HG02981 (cell line): ENCODE measurements at regions not wholly inside any gene's neighbourhood (a gene's known extent, or its start where the extent isn't known, plus 50 kb on each side); places are given as distances from the start of the nearest gene placed in this dataset.

Experiments
- ATAC-seq: cut with Tn5 transposase; IDR thresholded peaks from one replicate; pipeline ENCODE4 v1.9.1; 2021; ENCODE audit warnings: mild to moderate bottlenecking, moderate library complexity; ENCODE audit not compliant: unreplicated experiment

GRCh38 chr1:5311634-5312292 lies 657.4 kb downstream of the AJAP1 start:
- ATAC-seq = no peak

- no peak for ATAC-seq
These were observed 656.7 kb downstream of the AJAP1 start for GRCh38 chr1:5311147-5311546.

DNA sequence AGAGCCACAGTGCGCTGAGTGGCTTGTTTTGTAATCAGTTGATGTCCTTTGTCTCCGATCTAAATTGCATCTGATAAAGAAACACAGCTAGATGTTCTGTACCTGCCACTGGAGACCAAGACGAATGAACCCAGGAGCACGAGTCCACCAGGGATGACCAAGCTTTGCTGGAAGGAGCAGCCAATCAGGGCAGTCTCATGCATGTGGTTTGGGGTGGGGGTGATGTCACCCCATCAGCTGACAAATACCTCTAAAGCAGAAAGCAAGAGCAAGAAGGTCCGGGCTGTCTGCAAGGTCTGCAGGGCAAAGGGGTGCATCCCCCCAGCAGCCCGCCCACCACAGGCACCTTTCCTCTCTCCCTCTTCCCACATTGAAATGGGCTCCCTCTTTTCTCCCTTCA lies 653.8 kb downstream of the AJAP1 start:
- no peak for ATAC-seq

DNA sequence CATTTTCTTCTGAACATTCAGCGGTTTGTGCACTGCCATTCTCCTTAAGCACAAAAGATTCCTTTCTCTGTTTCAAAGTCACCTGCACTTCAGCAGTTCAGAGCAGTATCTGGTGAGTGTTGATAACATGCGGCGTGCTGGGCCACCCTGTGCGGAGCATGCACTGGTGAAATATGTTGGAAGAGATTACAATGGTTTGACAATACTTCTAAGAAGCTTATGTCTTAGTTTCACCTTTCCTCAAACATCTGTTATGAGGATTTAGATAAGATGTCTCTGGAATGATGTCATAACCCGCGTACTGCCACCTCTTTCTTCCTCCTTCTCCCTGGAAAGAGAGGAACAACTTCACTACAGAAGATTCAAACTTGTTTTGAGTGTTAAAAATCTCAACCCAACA lies 650.3 kb downstream of the AJAP1 start:
- no peak for ATAC-seq

DNA sequence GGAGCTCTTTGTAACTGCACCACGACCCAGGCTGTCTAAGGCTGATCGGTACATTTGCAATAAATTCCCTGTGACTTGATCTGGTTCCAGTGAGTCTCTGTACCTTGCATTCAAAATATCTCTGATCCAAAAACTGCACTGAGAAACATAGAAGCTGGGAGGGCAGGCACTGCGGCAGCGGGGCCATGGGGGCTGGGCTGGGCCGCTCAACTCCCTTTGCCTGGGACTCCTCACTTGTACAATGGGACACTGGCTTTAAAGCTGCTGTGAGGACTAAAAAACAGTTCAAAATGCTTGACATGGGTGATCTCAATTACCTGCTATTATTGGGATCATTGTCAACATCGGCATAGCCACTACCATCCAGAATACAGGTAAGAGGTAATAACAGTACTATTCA lies 644.0 kb downstream of the AJAP1 start:
- ATAC-seq = no peak

- no peak for ATAC-seq
These were observed 643.5 kb downstream of the AJAP1 start for GRCh38 chr1:5297886-5298239.

DNA sequence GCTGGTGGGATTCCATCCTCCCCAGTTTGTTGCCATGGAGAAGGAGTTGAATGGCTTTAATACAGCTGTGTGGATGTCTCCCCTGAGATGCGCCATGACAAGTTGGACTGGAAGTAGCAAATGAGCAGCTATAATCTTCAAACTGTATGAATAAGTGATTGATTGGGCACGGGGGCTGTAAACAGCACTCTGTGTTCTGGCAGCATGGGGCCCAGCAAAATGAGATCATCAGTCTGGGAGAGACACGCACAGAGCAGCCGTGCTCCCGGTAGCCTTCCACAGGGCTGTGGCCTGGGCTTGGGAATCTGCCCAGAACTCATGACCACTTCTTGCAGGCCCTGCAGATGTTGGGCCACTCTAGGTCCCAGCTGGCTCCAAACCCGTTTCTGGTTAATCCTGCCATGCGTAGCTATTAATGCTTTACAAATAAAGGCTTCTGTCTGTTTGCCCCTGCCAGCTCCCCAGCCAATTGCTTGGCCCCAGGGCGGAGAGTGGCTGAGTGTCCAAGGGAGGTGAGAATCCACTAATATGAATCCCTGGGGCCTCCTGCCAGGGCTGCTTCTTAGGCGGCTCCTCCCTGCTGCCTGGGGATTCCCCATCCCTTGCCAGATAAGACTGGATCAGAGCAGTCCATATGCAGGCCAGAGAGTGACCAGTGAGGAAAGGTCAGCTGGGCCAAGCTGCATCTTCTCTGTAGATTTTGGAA lies 642.9 kb downstream of the AJAP1 start:
- ATAC-seq = no peak

GRCh38 chr1:5296557-5297179 lies 642.3 kb downstream of the AJAP1 start:
- ATAC-seq = no peak

DNA sequence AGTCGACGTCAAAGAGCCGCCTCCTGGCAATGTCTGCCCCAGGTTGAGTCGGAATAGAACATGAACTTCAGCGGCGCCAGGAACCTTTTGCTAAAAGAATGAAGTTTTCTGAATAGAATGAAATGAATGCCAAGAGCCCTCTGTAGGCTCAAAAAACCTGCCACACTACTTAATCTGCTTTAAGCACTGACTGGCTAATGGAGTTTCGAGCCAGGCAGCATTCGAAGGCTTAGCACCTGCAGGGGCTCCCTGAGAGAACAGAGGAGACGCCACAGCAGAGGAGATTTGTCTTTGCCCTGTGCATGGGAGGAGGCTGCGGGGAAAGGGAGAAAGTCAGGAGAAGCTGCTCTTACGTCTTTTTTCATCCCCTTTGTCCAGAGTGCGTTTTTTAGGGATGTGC lies 641.7 kb downstream of the AJAP1 start:
- no peak for ATAC-seq

- no peak for ATAC-seq
These were observed 637.5 kb downstream of the AJAP1 start for GRCh38 chr1:5291889-5292288.

DNA sequence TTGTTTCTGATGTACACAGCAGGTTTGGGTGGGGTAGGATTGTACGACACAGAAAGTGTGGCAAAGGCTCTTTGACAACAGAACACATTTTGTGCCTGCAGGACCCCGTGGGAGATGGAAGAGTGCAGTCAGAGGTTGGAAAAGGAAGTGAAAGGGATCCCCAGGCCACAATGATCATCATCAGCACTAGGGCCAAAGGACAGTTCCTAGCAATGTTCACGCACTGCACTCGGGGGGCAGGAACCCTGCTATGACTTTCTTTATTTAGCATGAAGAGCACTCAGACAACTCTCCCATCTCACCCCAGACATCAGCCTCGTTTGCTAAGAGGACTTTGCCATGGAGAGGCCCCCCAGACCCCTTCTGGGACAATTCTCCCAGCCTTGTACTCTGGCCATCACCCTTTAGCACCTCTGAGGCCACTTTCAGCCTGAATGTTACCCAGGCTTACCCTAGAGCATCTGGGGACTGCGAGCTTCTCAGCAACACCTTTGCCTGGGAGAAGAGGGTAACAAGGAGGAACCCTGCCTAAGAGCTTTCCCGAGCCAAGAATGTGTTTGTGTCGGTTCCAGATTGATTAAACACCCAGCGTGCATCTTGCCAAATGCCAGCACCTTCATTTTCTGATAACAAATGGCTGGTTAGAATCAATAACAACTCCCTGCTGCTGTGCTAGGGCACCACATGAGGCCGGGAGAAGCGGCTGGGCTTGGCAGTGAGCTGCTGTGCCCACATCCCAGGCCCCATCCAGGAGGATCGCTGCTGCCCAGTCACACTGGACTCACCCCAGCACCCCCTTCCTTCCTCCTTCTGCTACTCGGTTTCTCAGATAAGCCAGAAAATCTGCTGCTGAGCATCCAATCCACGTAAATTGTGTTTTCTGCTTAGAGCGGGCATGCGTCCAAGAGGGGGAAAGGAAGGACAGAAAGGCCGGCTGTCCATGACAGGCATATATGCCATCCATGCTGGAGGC lies 633.1 kb downstream of the AJAP1 start:
- ATAC-seq = no peak

DNA sequence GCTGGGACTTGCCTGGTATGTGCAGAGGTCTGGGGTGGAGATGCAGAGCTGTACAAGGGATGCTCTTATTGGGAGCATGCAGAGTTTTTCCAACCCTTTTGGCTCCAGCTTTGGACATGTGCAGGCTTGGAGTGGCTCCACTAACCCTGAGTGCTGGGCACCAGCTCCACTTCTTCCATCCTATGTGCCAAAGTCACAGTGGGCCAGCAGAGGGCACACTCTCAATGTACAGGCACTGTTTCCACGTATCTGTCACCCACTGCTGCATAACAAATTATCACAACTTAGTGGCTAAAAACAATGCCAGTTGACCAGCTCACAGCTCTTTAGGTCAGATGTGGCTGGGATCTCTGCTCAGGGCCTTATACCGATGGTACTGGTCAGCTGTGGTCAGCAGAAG lies 631.8 kb downstream of the AJAP1 start:
- ATAC-seq = no peak

- ATAC-seq = no peak
These were observed 620.1 kb downstream of the AJAP1 start for GRCh38 chr1:5274527-5274926.

DNA sequence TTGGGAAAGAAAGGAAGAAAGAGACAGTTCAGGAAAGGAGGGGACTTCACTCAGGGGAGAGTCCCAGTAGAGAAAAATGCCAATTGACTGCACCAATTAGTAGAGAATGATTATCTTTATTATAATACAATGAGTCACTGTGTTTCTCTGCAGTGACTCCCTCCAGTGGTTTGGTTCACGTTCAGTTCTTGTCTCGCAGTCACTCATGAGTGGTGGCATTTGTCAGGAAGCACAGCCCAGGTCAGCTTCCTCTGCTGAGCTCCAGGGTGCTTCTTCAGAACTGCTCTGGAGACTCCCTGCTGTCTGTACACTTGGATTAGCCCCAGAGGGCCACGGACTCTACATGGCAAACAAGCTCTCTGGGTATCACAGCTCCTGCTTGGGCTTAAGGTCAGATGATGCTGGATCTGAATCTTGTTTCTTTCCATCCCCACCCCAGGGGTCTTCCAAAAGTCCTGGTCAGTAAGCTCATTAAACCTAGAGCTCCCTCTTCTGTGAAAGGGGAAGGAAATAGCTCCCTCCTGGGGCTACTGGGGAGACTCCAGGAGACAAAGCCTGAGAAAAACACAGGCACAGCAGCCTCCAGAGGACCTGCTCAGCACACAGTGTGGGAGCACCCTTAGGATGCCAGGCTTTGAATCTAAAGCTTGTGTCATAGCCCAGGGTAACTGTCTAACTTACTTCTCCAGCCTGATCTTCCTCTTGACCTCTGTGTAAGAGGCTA lies 619.0 kb downstream of the AJAP1 start:
- no peak for ATAC-seq

DNA sequence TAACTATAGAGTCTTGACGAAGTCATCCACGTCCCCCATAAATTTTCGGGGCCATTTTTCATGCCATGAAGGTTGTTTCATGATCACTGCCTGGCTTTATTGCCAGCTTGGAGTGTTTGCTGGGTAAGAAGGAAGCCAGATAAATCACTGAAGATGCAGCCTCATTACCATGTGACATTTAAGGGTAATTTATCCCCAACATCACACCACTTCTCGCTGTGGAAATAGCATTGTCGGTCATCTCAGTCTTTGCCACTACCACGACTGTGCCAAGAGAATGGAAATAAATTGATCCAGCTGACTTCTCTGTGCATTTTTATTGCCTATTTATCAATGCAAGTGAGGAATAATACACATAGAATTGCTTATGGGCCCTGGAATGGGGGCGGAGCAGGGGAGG lies 617.9 kb downstream of the AJAP1 start:
- ATAC-seq = no peak

DNA sequence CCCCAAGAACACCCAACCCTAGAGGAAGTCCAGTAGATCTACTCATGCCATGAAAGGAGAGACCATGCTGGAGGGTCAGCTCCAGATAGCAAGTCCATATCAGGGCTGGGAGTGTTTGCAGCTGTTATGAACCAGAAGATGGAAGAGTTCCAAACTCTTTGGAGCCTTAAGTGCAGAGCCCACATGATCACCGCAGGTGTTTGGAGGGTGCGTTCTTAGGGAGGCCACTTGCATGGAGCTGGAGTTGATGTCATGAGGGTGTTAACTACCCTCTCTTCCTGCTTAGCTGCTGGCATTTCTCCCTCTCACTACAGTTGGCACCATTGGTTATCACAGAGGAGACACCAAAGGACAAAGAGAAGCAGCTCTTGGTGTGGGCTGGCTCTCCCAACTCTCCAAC lies 616.9 kb downstream of the AJAP1 start:
- no peak for ATAC-seq

DNA sequence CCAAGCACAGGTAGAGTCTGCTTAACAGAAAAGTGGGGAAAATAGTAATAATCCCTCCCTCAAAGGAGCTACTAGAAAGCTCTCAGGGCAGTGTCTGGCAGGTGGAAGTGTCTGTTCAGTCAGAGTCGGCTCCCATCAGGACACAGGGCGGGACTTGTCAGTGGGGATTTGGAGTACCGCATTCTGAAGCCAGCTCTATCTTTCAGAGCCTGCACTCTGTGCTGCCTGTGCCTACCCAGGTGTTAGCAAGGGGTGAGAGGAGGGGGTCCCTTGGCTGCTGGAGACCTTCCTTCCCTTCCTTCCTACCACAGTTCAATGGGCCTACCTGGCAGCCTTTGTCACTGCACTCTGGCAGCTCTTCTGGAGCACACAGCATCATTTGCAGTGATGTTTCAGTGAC lies 615.5 kb downstream of the AJAP1 start:
- ATAC-seq = no peak

DNA sequence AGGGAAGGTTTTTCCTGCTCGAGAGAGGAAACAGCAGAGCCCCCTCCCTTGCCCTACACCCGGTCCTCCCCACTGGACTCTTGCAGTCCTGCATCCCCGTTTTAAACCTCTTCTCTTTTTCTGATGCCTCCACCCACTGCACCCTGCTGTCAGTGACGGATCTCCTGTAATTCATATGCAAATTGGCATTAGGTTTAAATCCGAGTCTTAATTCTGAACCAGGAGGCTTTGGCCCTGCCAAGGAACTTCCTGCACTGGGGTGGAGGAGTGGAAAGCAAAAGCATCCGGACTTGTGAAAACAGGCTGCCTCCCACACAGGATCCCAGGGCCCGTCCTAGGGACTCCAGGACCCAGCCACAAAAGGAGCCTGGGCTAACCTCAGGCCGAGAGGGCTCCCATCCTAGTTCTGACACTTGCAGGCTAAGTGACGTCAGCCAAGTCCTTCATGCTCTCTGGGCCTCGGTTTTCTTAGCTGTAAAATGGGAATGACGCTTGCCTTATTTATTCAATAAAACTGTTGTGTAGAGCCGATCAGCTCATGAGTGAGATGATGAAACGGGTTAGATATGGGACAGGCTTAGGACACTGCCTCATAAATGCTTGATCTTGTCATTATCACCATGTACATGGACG lies 613.3 kb downstream of the AJAP1 start:
- ATAC-seq = no peak

DNA sequence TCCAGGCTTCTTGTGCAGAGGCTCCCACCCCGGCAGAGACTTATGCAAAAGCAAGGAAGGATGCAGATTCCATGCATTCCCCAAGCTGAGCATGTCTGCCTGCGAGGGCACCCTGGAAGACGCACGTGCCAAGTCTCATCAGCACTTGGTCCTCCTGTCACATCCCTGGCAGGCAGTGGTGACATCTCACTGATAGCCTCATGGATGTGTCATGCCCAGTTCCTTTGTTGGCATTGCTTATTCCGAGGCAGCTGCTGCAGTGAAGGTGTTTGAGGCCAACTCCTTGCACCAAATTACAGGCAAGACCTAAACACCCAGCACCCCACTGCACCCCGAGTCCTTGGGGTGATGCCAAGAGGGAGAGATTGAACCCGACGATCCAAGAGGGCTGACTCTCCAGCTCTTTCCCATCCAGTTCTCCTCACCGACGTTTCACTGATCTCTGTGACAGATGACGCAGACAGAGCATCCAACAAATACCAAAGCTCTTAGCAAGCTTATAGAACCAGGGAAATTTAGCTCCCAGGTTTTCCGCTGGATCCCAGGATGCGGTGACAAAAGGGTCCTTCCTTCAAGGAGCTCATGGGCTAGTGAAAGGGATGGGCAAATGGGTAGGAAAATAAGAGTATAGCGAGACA lies 611.1 kb downstream of the AJAP1 start:
- ATAC-seq = no peak

DNA sequence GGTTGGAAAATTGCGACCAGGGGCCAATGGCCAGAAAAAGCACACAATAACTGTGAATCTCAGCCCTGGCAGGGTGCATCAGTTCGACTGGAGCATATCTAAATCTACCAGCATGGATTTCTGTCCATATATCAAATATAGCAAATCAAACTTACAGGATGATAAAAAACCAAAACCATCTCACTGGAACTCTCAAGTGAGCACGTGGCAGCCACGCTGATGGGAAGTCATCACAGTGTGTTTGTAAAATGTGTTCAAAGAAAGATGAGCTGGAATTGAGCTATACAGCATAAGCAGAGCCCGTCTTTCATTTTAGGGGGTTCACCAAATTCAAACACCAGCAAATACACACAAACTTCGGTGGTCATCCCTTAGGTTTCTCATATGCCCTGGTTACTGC lies 610.1 kb downstream of the AJAP1 start:
- ATAC-seq = no peak
